ENCODE measurements at regions not wholly inside any gene's neighbourhood (a gene's known extent, or its start where the extent isn't known, plus 50 kb on each side); places are given as distances from the start of the nearest gene placed in this dataset.
"Not testable (repeated sequence)": the region's sequence is repeated elsewhere in the genome, so short reads cannot be mapped to it uniquely, and the experiment has no call there.

GRCh38 chr1:2851918-2852317 lies 50.4 kb upstream of the TTC34 start:
- DNase-seq, result not testable (repeated sequence)

- no peak for DNase-seq
Measured at GRCh38 chr1:2853711-2854110, 52.2 kb upstream of the TTC34 start.

- no peak for DNase-seq
Measured at GRCh38 chr1:2854151-2854550, 52.7 kb upstream of the TTC34 start.

- no peak for DNase-seq
Measured at GRCh38 chr1:2854611-2855010, 53.1 kb upstream of the TTC34 start.

- no peak for DNase-seq
Measured at GRCh38 chr1:2855206-2856065, 53.9 kb upstream of the TTC34 start.

GRCh38 chr1:2856066-2856390 lies 54.5 kb upstream of the TTC34 start:
- DNase-seq, result no peak

GRCh38 chr1:2856676-2857375 lies 55.3 kb upstream of the TTC34 start:
- DNase-seq, result no peak

GRCh38 chr1:2857521-2857920 lies 56.0 kb upstream of the TTC34 start:
- no peak for DNase-seq

GRCh38 chr1:2858676-2859075 lies 57.2 kb upstream of the TTC34 start:
- DNase-seq, result no peak

GRCh38 chr1:2859219-2859880 lies 57.9 kb upstream of the TTC34 start:
- no peak for DNase-seq

GRCh38 chr1:2859881-2860430 lies 58.5 kb upstream of the TTC34 start:
- no peak for DNase-seq

GRCh38 chr1:2860476-2861142 lies 59.1 kb upstream of the TTC34 start:
- no peak for DNase-seq

GRCh38 chr1:2861143-2861987 lies 59.9 kb upstream of the TTC34 start:
- no peak for DNase-seq

- no peak for DNase-seq
Measured at GRCh38 chr1:2861988-2862813, 60.7 kb upstream of the TTC34 start.

- no peak for DNase-seq
Measured at GRCh38 chr1:2862814-2863647, 61.5 kb upstream of the TTC34 start.

- no peak for DNase-seq
Measured at GRCh38 chr1:2863648-2863963, 62.1 kb upstream of the TTC34 start.

- DNase-seq, result no peak
Measured at GRCh38 chr1:2864203-2864905, 62.9 kb upstream of the TTC34 start.

GRCh38 chr1:2865000-2865399 lies 63.5 kb upstream of the TTC34 start:
- no peak for DNase-seq

- DNase-seq, result no peak
Measured at GRCh38 chr1:2865571-2866421, 64.3 kb upstream of the TTC34 start.
